ENCODE measurements at regions not wholly inside any gene's neighbourhood (a gene's known extent, or its start where the extent isn't known, plus 50 kb on each side); places are given as distances from the start of the nearest gene placed in this dataset.

DNA sequence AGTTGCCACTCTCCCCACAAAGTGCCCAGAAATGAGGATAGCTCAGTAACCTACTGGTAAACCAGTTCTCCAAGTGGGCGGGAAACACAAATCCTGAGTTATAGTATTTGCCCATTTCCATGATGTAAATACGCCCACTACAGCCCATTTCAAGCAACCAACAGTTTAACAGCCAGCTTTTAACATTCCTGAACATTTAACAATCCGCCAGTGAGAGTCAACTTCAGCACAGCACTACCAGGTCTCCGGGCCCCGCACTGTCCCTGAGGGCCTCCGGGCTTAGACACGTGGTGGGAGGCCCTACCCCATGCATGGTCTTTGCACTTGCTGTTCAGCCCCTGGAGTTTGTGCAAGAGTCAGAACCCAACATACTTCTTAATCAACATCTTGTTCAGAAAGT is 132.0 kb upstream of the CTTNBP2NL start:
- DNase-seq (ENCODE audit: low spot score), result no peak

DNA sequence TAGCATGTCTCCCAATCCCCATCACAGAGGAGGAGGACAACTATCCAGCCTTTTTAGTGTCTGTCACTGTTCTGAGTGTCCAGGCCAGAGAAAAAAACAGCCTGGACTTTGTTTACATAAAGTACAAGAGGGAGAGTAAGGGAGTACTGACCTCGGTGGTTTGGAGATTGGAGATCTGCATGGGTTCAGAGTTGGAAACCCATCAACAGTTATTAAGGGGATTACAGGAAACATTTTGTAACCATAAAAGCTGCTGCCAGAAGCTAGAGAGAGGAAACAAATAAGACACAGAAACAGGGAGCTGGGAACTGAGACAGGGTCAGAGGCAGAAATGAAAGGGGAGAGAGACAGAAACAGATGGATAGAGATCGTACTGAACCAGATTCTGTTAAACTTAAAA is 131.5 kb upstream of the CTTNBP2NL start:
- no peak for DNase-seq (ENCODE audit: low spot score)

DNA sequence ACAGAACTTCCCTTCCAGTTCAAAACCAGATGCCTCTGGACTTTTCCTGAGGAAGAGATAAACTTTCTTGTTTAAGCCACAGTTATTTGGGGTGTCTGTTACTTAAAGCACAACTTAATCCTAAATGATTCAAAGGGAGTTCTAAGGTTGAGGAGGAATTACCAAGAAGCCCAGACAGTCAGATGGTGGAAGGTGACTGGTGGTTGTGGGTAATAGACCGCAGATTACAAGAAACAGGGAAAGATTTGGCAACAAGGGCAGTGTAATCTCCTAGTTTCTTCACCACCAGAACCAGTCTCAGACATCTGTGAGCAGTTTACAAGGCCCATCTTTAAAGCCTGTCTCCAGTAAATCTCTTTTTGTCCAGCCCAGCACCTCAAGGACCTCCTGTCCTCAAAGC is 130.1 kb upstream of the CTTNBP2NL start:
- no peak for DNase-seq (ENCODE audit: low spot score)

DNA sequence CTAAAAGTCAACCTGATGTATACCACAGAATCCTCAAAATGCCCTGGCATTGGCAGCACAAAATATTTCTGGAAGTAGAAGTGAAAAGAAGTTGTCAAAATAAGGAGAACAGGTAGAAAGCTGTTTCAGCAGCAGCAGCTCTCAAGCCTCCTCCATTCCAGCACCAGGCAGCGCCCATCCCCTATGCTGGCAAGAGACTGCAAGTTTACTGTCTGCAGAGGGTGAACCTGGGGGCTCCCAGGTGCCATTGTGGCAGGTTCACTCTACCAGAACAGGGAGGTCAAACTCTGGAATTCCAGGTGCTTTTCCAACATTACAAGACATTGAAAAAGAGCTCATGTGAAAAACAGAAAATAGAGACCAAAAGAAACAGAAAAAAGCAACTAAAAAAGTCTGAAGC is 128.8 kb upstream of the CTTNBP2NL start:
- no peak for DNase-seq (ENCODE audit: low spot score)

DNA sequence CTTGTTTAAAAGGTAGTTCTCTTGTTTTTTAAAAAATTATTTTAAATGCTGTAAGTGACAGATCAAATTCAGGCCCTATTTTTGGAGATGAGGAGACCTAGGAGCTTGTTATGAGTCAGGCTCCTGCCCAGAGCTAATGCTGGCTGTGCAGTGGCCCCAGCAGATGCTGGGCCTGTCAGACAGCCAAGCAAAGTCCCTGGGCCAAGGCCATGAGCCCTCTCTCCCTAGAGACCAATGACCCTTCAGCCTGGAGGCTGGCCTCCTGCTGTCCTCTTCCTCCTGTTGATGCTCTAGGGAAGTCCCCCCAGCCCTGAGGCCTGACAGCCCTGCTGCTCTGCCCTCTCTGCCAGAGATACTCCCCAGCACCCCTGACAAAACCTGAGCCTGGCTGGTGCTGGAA is 128.1 kb upstream of the CTTNBP2NL start:
- DNase-seq (ENCODE audit: low spot score), result no peak

DNA sequence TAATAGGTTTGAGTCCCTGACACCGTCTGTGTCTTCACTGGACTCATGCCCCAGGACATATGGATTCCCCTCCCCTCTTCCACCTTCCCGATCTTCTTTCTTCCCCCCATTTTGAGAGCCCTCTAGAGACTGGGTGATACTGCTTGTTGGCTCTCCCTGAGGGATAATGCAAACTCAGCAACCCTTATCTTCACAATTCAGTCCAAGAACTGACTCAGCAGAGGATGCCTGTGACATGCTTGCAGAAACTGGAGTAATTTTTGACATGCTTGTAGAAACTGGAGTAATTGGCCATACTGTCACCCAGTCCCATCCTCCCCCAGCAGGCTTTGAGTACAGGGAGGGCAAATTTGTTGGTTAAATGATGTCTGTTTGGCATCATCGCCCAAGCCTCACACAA is 127.6 kb upstream of the CTTNBP2NL start:
- no peak for DNase-seq (ENCODE audit: low spot score)

DNA sequence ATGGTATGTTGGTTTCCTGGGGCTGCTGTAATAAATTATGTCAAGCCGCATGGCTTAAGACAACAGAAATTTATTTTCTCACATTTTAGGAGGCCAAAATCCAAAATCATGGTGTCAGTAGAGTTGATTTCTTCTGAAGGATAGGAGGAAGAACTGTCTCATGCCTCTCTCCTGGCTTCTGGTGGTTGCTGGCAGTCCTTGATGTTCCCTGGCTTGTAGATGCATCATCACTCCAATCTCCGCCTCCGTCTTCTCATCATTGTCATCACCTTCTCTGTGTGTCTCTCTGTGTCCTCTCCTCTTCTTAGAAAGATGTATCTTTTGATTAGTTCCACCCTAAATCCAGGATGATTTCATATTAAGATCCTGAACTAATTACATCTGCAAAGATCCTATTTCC is 124.7 kb upstream of the CTTNBP2NL start:
- DNase-seq (ENCODE audit: low spot score), result no peak

DNA sequence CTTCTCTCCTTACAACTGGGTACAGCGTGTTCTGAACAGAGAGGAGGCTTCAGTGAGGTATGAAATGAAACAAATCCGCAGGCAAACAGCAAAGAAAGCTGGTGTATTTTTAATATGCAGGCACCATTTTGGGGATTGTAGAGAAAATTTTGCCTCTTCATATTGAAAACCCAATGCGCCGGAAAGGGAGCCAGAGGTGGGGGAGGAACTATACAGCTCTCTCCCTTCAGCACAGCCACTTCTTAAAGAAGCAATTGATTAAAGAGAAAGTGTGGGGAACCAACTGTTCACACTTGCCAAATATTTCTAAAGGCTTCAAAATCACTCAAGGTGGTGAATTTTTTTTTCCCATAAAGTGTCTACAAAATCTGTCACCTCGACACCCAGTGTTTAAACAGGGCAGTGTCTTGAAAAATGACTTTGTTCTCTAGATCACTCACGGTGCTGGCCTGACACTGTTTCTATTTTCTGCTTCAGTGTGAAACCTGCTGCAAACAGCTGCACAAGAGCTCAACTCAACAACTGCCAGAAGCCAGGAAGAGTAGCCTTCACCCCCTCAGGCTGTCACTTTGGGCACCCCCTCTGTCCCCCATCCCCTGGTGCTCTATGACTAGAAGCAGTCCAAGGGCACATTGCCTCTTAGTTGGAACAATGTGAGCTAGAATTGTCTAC is 123.8 kb upstream of the CTTNBP2NL start:
- no peak for DNase-seq (ENCODE audit: low spot score)

DNA sequence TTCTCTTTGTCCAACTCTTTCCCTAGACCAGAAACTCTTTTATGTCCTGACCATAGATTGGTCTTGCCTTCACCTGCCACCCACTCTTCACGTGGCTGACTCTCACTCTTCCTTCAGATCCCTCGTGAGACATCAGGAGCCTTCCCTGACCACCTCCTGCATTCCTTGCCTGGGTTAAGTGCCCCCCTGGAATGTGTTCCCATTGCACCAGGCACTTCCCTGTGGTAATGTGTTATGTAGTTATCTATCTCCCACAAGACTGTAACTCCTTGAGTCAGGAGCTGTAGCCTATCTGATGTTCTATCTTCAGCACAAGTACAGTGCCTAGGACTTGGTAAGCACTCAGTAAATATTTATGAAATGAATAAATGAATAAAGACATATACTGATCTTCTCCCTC is 111.2 kb upstream of the CTTNBP2NL start:
- DNase-seq (ENCODE audit: low spot score), result no peak

DNA sequence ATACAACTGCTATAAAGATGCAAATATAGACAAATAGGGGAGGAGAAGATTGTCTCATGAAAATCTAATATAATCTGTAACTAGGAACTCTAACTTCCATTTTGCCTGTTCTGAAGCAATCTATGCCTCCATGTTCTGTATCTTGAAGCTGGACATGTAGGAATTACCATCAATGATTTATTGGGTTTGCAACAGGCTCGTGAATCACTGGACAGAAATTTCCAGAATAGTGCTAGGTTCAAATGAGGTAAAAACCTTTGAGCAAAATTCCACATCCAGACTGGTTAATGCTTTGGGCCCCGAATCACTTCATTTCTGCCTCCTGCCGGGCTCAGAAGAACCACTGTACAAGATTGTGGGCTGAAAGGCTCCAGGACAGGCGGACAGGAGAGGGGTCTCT is 110.7 kb upstream of the CTTNBP2NL start:
- DNase-seq (ENCODE audit: low spot score), result no peak

DNA sequence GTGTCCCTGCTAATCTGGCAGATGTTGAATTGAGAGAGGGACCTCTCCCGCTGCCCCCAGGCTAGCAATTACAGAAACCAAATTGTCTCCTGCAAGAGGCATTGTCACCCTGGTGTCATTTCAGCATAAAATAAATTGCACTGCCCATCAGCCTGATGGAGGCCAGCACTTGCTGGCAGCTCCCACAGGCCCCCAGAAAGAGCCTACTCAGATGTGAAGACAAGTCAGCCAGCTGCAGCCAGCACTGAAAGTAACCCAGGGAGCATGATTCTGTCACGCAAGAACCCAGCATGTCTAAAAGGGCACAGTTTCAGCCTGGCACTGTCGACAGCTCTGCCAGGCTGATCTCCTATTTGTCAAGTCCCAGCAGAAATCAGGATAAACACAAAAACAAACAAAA is 110.3 kb upstream of the CTTNBP2NL start:
- DNase-seq (ENCODE audit: low spot score), result no peak

DNA sequence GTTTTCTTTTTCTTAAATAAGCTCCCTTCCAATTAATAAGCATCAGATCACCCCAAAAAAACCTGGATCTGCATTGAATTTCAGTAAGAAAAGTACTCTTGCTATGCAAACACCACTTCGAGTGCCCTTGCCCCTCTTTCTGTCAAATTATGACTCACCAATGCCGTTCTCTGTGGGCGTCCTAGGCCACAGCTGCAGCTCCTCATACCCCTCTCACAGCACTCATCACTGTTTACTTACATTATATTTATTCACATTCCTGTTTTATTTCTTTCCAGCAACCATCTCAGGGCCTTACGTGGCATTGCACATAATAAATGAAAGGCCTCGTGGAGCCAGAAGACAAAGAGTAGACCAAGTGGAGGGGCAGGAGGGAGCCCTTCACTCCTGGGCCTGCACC is 99.1 kb upstream of the CTTNBP2NL start:
- DNase-seq (ENCODE audit: low spot score), result no peak

DNA sequence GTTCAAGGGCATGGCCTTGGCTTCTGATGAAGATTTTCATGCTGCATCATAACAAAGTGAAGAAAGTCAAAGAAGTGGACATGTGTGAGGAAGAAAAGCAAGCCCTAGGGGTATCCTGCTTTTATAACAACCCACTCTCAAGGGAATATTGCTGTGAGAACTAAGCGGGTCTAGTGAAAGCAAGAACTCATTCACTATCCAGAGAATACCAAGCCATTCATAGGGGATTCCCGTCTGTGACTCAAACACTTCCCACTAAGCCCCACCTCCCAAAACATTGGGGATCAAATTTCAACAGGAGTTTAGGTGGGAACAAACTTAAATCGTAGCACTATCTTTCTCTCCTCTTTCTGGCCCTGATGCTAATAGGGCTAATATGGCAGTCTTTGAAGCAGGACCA is 98.5 kb upstream of the CTTNBP2NL start:
- no peak for DNase-seq (ENCODE audit: low spot score)

DNA sequence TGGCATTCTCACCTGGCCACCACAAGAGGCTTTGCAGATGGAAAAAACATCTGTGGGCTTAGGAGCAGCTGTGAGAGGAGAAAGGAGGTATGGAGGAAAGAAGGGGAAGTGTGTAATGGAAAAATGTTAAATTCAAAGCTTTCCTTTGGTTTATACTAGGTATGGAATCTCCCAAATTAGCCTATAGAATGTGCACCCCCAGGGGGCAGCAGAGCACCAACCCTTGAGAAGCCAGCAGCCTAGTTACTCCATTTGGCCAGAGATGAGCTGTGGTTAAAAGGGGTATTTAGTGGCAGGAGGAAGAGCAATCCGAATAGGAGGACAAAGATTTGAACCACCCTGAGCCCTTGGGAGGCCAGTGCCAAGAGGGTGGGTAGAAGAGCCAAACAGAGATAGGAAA is 97.5 kb upstream of the CTTNBP2NL start:
- DNase-seq (ENCODE audit: low spot score), result no peak

DNA sequence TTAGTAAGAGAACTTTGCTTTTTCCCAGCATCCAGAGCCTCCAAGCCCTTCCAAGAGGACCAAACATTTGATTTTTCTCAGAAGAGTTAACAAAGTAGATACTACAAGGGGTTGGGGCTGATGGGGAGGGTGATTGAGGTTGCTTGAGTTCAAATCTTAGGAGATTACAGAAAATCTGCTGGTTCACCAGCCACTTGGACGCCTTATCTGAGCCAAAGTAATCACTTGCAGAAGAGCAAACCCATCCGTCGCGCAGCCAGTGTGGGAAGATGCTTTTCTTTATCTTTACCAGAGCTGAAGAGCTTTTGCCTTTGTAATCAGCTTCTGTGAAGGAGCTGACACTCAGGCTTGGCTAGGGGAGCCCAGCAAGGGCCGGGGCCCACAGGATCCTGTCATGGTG is 91.9 kb upstream of the CTTNBP2NL start:
- no peak for DNase-seq (ENCODE audit: low spot score)

DNA sequence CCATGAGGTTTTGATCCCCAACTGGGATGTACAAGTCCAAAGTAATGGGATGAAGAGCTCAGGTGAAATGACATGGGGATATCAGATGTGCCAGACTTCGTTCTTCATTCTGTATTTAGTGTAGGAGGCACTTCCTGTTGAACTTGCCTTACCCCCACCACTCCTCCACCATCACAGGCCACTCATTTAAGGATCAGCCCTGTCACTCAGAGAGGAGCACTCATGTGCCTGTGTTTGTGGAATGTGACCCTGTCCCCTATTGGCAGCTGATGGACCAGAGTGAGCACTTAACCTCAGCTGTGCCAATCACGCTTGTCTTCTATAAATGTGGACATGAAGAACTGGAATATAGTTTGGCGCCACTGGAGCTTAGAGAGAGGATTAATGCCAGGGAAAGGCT is 91.4 kb upstream of the CTTNBP2NL start:
- no peak for DNase-seq (ENCODE audit: low spot score)

DNA sequence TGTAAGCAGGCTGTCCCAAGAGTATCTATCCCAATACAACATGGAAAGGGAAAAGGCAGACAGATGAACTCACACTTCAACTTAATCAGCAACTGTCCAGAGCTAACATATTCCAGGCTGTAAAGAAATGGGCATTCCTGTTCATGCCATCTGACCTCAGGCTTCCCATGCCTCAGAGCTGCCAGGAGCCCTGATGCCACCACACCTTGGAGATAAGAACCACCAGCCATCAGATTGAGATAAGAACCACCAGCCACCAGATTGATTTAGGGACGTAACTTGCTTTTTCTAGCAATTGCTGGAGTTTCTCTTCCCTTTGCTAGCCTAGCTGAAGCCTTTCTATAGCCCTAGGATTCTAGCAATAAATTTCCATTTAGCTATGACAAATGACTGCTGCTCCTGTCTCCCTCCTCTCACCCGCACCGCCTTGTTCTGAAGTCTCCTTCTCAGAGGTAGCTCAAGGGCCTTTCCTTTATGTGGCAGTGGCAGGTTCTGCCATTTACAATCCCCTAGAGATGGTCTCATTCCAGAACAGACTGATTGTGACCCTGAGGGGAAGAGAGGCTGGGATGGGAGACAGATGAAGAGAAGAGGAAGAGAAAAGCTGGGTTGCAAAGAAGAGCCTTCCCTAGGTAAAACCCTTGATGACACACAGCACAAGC is 88.0 kb upstream of the CTTNBP2NL start:
- DNase-seq (ENCODE audit: low spot score), result no peak

DNA sequence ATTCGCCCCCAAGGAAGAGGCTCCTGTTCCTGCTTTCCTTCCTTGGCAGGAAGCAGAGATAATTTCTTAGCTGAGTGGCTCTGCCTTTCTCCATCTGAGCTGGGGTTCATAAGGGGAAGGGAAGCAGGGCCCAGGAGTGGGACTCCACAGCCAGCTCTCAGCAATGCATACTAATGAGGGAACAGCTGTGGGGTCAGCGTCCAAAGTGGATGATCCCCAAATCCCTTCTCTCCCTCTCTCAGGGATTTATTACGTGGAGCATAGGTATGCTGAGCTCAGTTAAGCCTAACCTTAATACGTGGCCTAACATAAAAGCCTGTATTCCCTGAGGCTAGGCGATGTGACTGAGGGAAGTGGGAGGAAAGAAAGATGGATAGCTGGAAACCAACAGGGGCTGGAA is 87.3 kb upstream of the CTTNBP2NL start:
- no peak for DNase-seq (ENCODE audit: low spot score)

DNA sequence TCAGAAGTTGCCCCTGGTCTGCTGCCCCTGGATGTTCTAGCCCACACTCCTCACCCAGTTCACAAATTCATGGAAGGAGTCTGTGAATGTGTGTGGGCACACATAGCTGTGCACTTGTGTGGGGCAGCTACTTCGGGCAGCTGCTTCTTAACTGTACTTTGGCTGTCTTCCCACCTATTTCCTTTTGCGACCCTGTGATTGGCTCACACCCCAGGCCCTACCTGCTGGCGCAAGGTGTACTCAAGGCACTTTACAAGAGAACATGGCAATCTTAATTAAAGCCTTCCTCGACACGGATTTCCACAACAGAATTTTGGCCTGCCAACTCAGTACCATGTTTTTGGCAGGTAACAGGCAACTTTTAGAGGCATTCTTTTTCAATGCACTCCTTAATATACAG is 86.5 kb upstream of the CTTNBP2NL start:
- no peak for DNase-seq (ENCODE audit: low spot score)

DNA sequence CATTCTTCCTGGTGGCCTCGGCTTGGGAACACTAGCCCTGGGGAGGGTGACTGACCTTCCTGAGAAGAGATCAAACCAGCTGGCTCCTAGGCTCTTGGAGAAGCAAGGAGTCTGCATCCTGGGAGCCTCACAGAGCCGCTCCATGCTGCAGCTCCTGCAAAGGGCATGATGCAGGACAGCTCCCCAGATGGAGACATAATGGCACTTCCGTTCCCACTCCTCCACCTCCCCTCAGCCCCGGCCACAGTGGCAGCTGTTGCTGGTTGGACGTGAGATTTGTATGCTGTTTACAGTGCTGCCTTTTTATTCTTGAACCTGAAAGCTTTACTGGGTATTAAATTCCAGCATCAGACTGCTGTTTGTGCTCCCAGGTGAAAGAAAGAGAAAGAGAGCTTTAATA is 83.7 kb upstream of the CTTNBP2NL start:
- DNase-seq (ENCODE audit: low spot score), result no peak

DNA sequence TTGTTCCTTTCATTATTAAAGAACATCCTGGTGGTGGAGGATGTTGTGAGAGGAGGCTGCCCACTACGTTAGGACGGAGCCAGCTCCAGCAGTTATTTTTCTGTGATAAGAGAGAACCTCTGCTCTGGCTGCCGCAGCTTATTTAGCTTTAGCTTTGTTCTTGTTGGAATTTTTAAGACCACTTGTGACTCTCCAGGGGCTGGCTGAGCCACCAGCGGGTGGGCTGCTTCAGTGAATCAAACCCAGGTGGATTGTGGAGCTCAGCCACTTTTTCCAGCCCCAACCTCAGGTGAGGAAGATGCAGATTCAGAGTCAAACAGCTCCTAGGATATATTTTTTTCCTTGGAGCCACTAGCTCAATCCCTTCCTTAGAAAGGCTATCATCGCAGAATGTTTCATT is 83.1 kb upstream of the CTTNBP2NL start:
- no peak for DNase-seq (ENCODE audit: low spot score)

DNA sequence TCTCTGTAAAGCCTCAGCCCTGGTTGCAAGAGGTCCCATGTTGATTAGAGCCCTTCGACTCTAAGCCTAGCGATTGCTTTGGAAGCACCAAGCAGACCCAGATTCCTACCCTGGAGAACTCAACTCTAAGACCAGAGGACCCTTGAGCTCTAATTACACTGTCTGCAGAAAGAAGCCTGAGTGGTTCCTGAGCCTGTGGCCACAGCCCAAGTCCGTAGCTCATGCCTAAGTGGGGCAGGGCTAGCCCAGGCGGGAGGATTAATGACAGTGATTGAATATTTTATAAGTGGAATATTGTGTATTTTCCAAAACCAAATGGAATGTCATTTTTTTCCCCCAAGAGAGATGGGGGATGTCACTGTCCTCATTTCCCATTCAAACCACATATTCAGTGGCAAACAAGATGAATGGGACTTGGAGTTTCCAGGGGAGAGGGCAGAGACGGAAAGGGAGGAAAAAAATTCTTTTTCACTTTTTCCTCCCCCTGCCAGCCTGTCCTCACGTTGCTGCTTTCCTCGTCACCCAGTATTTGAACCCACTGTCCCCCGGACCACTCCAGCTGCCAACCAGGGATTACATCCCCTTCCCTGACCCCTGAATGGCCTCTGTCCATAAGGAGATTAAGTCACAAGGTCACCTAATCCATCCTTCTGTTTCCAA is 79.6 kb upstream of the CTTNBP2NL start:
- DNase-seq (ENCODE audit: low spot score), result no peak

DNA sequence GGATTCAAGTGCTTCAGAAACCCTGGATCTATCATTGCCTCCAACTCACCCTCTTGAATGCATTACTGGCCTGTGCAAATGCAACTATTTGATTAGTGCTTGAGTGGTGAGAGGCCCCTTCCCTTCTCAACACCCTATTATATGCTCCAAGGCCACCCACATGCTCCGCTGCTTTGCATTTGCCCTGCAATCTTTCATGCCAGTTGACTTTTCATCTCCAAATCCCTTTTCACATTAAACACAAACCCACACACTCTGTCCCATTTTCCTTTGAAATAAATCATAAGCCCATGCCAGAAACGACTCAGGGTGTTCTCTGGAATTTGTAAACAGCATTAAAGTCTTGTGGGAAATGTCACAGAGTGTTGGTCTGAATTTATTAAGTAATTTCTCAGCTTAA is 78.9 kb upstream of the CTTNBP2NL start:
- no peak for DNase-seq (ENCODE audit: low spot score)

DNA sequence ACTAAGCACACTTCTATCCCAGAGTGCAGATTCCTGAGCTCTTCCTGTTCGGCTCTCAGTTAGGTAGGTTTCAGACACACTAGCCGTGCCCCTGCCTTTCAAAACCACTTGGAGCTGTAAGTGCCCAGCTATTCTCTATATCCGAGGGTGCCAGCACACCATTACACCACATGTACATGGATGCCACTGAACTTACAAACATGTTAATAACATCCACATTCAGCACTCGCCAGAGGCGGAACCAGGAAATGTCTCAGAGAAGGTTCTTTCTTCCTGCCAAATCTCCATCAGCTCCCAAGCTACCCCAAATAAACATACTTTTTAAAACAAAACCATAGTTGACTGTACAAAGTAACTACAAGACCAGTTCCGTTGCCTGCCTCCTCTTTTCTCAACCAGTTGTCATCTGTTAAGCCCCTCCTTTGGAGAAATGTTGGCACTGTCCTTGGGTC is 78.4 kb upstream of the CTTNBP2NL start:
- DNase-seq (ENCODE audit: low spot score), result no peak

Data from CD4-positive, alpha-beta T cell treated with Interleukin-6 at 100 ng/mL for 8 hours (primary cell).